SJCRH30 (cell line): ENCODE measurements at regions not wholly inside any gene's neighbourhood (a gene's known extent, or its start where the extent isn't known, plus 50 kb on each side); places are given as distances from the start of the nearest gene placed in this dataset.

Experiments used
- DNase-seq, 2 experiments: peaks; one replicate each; pipeline ENCODE4 v3.0.0-alpha.2; 2015 to 2020
- H3K27ac ChIP-seq: fragments of 250-450 bp; sonication (Bioruptor Pico); 2 replicates; pipeline ENCODE4 v1.5.1; 2020; ENCODE audit warnings: mild to moderate bottlenecking, moderate library complexity
- H3K27me3 ChIP-seq: fragments of 250-450 bp; sonication (Bioruptor Pico); 2 replicates; pipeline ENCODE4 v1.5.1; 2020; ENCODE audit warnings: mild to moderate bottlenecking, moderate library complexity
- H3K36me3 ChIP-seq: fragments of 250-450 bp; sonication (Bioruptor Pico); 2 replicates; pipeline ENCODE4 v1.5.1; 2020; ENCODE audit warnings: mild to moderate bottlenecking, moderate library complexity
- H3K4me1 ChIP-seq: fragments of 250-450 bp; sonication (Bioruptor Pico); 2 replicates; pipeline ENCODE4 v1.5.1; 2020; ENCODE audit warnings: mild to moderate bottlenecking, moderate library complexity
- H3K4me3 ChIP-seq: fragments of 250-450 bp; sonication (Bioruptor Pico); 2 replicates; pipeline ENCODE4 v1.5.1; 2020; ENCODE audit warnings: mild to moderate bottlenecking, moderate library complexity
- H3K9me3 ChIP-seq: fragments of 250-450 bp; sonication (Bioruptor Pico); replicated peaks from 2 replicates; pipeline ENCODE4 v1.5.1; 2020; ENCODE audit warnings: mild to moderate bottlenecking, moderate library complexity

GRCh38 chr10:121405096-121405495, 193.1 kb downstream of the FGFR2 start:
- no peak for DNase-seq

GRCh38 chr10:121405549-121405948, 192.7 kb downstream of the FGFR2 start:
- peak in 1 of 2 experiments; percentile 29 for DNase-seq
- no peak overlapping the region for H3K27ac ChIP-seq
- no peaks in the 10 kb centered on the region for H3K9me3 ChIP-seq
- H3K27me3 ChIP-seq: no peaks in the 10 kb centered on the region
- H3K36me3 ChIP-seq: no peaks in the 10 kb centered on the region
- no peak overlapping the region for H3K4me3 ChIP-seq
- H3K4me1 ChIP-seq: peaks cover under 1% of the 10 kb centered on the region

More at GRCh38 chr10:121405096-121405495, 193.1 kb downstream of the FGFR2 start:
- Histone ChIP-seq H3K36me3 (no peaks in the 10 kb centered on the region), H3K27ac (no peak overlapping the region), H3K27me3 (no peaks in the 10 kb centered on the region), H3K4me3 (no peak overlapping the region), H3K4me1 (no peaks in the 10 kb centered on the region), H3K9me3 (no peaks in the 10 kb centered on the region)

- Histone ChIP-seq H3K4me1 (peaks cover 4% of the 10 kb centered on the region), H3K27me3 (no peaks in the 10 kb centered on the region), H3K27ac (no peak overlapping the region), H3K9me3 (no peaks in the 10 kb centered on the region), H3K4me3 (no peak overlapping the region), H3K36me3 (no peaks in the 10 kb centered on the region)
- DNase-seq: no peak
Observed at GRCh38 chr10:121405953-121406352, 192.3 kb downstream of the FGFR2 start.

- DNase-seq: no peak
- no peak overlapping the region for H3K4me3 ChIP-seq
- H3K4me1 ChIP-seq: peaks cover 10% of the 10 kb centered on the region
- no peaks in the 10 kb centered on the region for H3K27me3 ChIP-seq
- H3K36me3 ChIP-seq: no peaks in the 10 kb centered on the region
- no peak overlapping the region for H3K27ac ChIP-seq
- H3K9me3 ChIP-seq: no peaks in the 10 kb centered on the region
Observed at GRCh38 chr10:121406823-121407545, 191.3 kb downstream of the FGFR2 start.

- H3K9me3 ChIP-seq: peaks cover 5% of the 10 kb centered on the region; the same call in 1 of the 2 replicates
- no peaks in the 10 kb centered on the region for H3K36me3 ChIP-seq
Observed at GRCh38 chr10:121409466-121410104, 188.7 kb downstream of the FGFR2 start.

GRCh38 chr10:121411004-121411403, 187.2 kb downstream of the FGFR2 start:
- H3K4me1 ChIP-seq: peaks cover 19% of the 10 kb centered on the region
- no peaks in the 10 kb centered on the region for H3K27me3 ChIP-seq
- peak; percentile 34 to 64 for DNase-seq
- peaks cover 7% of the 10 kb centered on the region; the same call in 1 of the 2 replicates for H3K9me3 ChIP-seq
- no peaks in the 10 kb centered on the region for H3K36me3 ChIP-seq
- no peak overlapping the region for H3K4me3 ChIP-seq
- H3K27ac ChIP-seq: no peak overlapping the region; the same call in 1 of the 2 replicates

More at GRCh38 chr10:121409466-121410104, 188.7 kb downstream of the FGFR2 start:
- Histone ChIP-seq H3K27me3 (no peaks in the 10 kb centered on the region), H3K4me1 (peaks cover 11% of the 10 kb centered on the region), H3K4me3 (no peak overlapping the region), H3K27ac (no peak overlapping the region)
- no peak for DNase-seq

GRCh38 chr10:121413951-121414350, 184.3 kb downstream of the FGFR2 start:
- Histone ChIP-seq H3K9me3 (peaks cover 7% of the 10 kb centered on the region; the same call in 1 of the 2 replicates), H3K27ac (no peak overlapping the region), H3K4me1 (peaks cover 19% of the 10 kb centered on the region)

GRCh38 chr10:121414366-121415062, 183.7 kb downstream of the FGFR2 start:
- H3K4me3 ChIP-seq: no peak overlapping the region
- DNase-seq: peak; percentile 53 to 59
- no peaks in the 10 kb centered on the region for H3K27me3 ChIP-seq
- H3K36me3 ChIP-seq: no peaks in the 10 kb centered on the region
- H3K9me3 ChIP-seq: peaks cover 7% of the 10 kb centered on the region; the same call in 1 of the 2 replicates
- H3K27ac ChIP-seq: no peak overlapping the region
- H3K4me1 ChIP-seq: peaks cover 19% of the 10 kb centered on the region

More at GRCh38 chr10:121413951-121414350, 184.3 kb downstream of the FGFR2 start:
- H3K27me3 ChIP-seq: no peaks in the 10 kb centered on the region
- no peak for DNase-seq
- H3K36me3 ChIP-seq: no peaks in the 10 kb centered on the region
- H3K4me3 ChIP-seq: no peak overlapping the region

- H3K27me3 ChIP-seq: no peaks in the 10 kb centered on the region
- peaks cover 7% of the 10 kb centered on the region; the same call in 1 of the 2 replicates for H3K9me3 ChIP-seq
- peak in 1 of 2 experiments; percentile 18 for DNase-seq
- H3K27ac ChIP-seq: no peak overlapping the region
- H3K4me1 ChIP-seq: peaks cover 19% of the 10 kb centered on the region
- H3K36me3 ChIP-seq: no peaks in the 10 kb centered on the region
- H3K4me3 ChIP-seq: no peak overlapping the region
Observed at GRCh38 chr10:121415063-121415399, 183.2 kb downstream of the FGFR2 start.

- Histone ChIP-seq H3K4me3 (no peak overlapping the region), H3K27me3 (no peaks in the 10 kb centered on the region), H3K4me1 (peaks cover 13% of the 10 kb centered on the region), H3K27ac (no peak overlapping the region), H3K9me3 (peaks cover 7% of the 10 kb centered on the region; the same call in 1 of the 2 replicates), H3K36me3 (no peaks in the 10 kb centered on the region)
- no peak for DNase-seq
Observed at GRCh38 chr10:121416071-121416470, 182.2 kb downstream of the FGFR2 start.

- no peak overlapping the region for H3K4me3 ChIP-seq
- no peaks in the 10 kb centered on the region for H3K27me3 ChIP-seq
- H3K27ac ChIP-seq: no peak overlapping the region
- DNase-seq: no peak
- peaks cover 7% of the 10 kb centered on the region; the same call in 1 of the 2 replicates for H3K9me3 ChIP-seq
- no peaks in the 10 kb centered on the region for H3K36me3 ChIP-seq
- H3K4me1 ChIP-seq: peaks cover 9% of the 10 kb centered on the region
Observed at GRCh38 chr10:121417298-121417697, 180.9 kb downstream of the FGFR2 start.

- H3K4me3 ChIP-seq: no peak overlapping the region
- DNase-seq: no peak
- peaks cover 7% of the 10 kb centered on the region; the same call in 1 of the 2 replicates for H3K9me3 ChIP-seq
- no peaks in the 10 kb centered on the region for H3K36me3 ChIP-seq
- no peak overlapping the region for H3K27ac ChIP-seq
- H3K4me1 ChIP-seq: peaks cover 9% of the 10 kb centered on the region
- H3K27me3 ChIP-seq: no peaks in the 10 kb centered on the region
Observed at GRCh38 chr10:121418126-121418777, 180.0 kb downstream of the FGFR2 start.

GRCh38 chr10:121420006-121420405, 178.2 kb downstream of the FGFR2 start:
- no peaks in the 10 kb centered on the region for H3K36me3 ChIP-seq
- H3K4me3 ChIP-seq: no peak overlapping the region
- H3K9me3 ChIP-seq: no peaks in the 10 kb centered on the region
- peaks cover 3% of the 10 kb centered on the region; the same call in 1 of the 2 replicates for H3K4me1 ChIP-seq
- H3K27me3 ChIP-seq: no peaks in the 10 kb centered on the region
- DNase-seq: peak in 1 of 2 experiments; percentile 19
- no peak overlapping the region for H3K27ac ChIP-seq

GRCh38 chr10:121422096-121422495, 176.1 kb downstream of the FGFR2 start:
- H3K27me3 ChIP-seq: no peaks in the 10 kb centered on the region
- DNase-seq: no peak
- H3K36me3 ChIP-seq: no peaks in the 10 kb centered on the region

More at GRCh38 chr10:121422096-121422495, 176.1 kb downstream of the FGFR2 start:
- H3K9me3 ChIP-seq: no peaks in the 10 kb centered on the region
- no peaks in the 10 kb centered on the region for H3K4me1 ChIP-seq
- no peak overlapping the region for H3K4me3 ChIP-seq
- H3K27ac ChIP-seq: no peak overlapping the region
